SH-SY5Y (cell line): ENCODE measurements at regions not wholly inside any gene's neighbourhood (a gene's known extent, or its start where the extent isn't known, plus 50 kb on each side); places are given as distances from the start of the nearest gene placed in this dataset.

Source experiments
- GATA2 ChIP-seq: IDR thresholded peaks from 2 replicates; pipeline ENCODE4 v1.6.1; 2011; ENCODE audit warnings: mild to moderate bottlenecking, low read depth, low read length
- GATA3 ChIP-seq: IDR thresholded peaks from 2 replicates; pipeline ENCODE4 v1.6.1; 2011; ENCODE audit warnings: low read depth, mild to moderate bottlenecking, low read length, moderate library complexity

DNA sequence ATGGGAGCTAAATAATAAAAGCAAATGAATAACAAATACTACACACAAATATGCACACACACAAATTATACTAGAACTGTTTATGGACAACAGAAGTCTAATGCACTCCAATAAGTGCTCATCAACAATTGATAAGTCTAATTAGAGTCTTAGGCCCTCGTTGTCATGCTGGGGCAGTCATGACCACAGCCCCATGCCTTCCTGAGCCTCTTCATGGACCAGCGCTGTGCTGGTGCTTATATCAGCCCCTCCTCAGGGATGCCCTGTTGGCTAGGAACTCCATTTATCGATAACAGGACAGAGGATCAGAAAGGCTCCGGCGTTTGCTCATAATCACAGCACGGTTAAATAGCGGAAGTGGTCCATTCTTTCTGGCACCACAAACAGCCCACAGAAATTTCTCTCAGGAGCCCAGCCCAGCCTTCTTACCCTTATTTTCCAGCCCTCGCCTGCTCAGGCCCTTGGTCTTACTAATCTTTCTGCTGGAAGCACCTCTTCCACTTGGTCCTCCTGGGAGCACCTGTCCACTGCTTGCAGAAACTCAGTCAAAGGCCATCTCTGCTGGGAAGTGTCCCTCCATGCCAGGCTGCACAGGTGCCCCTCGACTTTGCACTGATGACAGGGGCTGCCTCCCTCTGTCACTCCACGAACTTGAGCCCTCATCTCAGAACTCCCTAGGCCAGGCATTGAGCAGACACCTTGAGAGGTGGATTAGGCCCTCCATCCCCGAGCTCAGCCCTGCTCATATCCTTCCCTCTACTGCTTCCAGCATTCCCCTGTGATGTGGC is 500.2 kb upstream of the HS6ST1 start:
- TF ChIP-seq GATA2 (no peak), GATA3 (no peak)

DNA sequence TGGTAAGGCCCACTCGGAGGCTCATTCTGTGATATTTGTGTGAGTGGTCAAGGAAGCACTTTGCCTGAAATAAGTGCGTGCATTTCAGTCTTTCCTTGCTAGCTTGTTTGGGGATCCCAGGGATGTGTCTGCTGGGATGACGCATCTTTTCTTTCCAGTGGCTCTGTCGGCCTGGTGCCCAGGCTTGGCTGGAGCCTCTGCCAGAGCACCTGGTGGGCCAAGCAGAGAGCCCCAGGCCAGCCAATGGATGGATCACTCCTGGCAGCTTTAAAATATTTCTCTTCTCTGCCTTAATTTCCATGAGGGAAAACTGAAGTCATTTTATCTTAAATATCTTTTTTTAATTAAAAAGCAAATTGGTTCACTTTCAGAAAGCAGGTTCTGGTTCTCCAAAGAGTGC is 501.8 kb upstream of the HS6ST1 start:
- TF ChIP-seq GATA2 (no peak), GATA3 (no peak)

DNA sequence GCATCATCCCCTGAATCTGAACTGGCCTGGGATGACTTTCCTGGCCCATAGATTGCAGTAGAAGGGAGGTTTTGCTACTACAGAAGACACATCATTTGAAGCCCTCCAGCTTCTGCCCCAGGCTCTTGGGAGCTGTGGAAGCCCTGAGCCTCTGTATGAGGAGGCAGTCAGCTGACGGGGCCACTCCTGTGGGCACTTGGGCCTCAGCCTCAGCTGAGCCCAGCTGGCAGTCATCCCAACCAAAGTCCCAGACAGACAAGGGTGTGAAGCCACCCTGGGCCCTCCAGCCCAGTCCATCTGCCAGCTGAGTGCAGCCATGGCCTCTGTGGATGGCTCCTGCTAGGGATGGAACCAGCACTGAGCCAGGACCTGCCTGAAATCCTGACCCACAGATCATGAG is 502.3 kb upstream of the HS6ST1 start:
- TF ChIP-seq GATA2: no peak
- TF ChIP-seq GATA3: no peak

DNA sequence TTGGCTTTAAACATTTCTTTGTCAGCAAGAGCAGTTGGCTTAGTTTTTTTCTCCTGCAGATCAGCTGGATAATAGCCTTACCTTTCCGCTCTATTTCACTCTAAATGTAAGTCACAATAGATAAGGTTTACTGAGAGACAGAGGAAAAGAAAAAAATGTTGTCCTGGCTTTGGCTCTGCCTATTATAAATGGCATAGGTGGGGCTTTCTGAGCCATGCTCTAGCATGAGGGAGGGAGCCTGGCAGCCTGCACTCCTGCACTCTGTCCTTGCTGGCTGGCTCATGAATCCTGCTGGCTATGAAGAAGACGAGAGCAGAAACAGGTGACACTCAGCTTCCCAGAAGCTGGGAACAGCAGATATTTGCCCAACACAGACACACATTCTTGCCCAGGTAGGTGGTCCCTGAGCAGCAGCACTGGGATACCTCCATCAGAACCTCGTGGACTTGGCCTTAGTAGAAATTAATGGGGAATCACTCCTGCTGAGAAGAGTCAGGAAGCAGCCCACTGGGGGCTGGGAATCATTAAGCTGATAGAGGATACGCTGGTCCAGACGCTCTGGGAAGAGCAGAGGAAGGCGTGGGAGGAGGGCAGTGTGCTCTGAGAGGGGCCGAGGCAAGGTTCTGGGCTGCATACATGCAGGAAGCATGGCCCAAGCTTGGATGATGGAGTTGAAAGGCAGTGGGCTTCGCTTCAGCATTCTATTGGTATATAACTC is 514.4 kb upstream of the HS6ST1 start:
- TF ChIP-seq GATA3: no peak

DNA sequence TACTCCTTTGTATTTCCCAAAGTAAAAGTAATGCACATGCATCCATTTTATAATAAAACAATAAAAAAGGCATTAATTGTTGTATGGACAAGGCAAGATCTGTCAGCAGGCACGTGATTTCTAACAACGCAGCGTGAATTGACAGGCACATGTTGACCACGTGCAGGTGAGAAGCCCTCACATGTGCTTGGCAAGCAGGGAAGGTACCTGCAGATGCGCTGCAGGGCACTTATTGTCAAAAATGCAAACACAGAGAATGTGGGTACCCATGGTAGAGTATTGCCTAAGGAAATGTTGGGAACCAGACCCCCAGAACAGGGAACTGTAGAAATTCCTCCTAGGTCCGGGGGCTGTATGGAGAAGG is 515.0 kb upstream of the HS6ST1 start:
- no peak for TF ChIP-seq GATA3
- TF ChIP-seq GATA2: no peak

DNA sequence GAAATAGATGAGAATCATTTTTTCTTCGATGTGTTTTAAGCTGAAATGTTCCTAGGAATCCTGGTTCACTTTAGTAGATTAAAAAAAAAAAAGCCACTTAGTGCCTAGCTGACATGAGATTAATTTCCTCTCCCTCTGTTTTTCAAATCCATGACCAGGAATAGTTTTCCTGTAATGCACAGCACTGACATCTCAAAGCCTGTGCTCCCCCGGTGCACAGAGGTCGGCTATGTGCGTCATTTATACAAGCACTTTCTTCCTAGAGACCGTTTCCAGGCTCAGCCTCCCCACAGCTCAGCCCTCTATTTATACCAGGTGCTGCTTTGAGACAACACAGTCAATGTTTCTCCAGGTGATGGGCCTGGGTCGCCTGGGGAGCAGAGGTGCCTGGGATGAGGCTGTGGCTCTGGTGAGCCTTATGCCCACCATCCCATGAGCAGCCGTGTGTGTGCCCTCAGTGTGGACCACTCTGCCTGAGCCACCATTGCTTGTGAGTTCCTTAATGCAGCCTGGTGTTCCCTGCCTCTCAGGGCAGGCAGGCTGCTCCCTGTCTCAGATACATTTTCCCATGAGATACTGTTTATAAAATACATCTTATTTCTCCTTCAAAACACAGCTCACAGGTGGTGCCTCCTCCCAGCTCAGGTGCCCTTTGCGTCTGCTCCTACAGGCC is 515.7 kb upstream of the HS6ST1 start:
- TF ChIP-seq GATA3: no peak
- no peak for TF ChIP-seq GATA2

DNA sequence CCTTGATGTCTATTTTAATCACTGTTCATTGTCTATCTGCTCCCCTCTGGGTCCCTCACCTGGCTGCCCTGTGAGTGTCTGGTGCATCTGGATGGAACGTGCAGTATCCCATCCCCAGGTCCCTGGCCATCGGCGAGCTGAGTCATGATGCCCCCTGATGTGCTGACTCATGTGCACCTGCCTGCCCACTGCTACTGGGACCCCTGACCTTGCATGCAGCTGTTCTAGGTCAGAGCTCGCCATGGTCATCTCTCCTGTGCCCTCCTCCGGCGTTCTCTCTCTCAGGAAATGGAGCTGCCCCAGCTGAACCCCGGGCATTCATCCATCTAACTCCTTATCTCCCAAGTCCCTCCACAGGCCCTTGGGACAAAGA is 516.2 kb upstream of the HS6ST1 start:
- no peak for TF ChIP-seq GATA3
- no peak for TF ChIP-seq GATA2

DNA sequence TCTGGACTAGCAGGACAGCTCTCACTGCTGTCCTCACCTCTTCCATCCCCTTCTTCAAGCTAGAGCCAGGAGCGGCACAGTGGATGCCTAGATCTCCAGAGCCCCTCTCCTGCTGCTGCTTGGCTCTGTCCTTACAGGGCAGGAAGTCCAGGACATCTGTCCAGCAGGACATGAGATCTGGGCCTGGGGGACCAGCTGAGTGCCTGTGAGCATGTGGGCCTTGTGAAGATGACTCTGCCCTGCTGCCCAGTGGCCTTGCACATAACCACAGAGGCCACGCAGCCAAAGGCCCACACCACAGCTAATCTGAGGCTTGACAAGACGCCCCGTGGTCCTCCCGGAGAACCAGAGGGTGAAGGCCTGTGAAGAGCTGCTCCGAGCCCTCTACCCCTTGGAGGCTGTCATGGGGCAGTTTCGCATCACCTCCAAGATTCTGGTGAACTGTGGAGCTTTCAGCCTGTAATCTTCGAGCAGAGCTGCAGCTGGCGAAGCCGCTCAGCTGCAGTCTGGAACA is 516.7 kb upstream of the HS6ST1 start:
- TF ChIP-seq GATA3 (no peak), GATA2 (no peak)

DNA sequence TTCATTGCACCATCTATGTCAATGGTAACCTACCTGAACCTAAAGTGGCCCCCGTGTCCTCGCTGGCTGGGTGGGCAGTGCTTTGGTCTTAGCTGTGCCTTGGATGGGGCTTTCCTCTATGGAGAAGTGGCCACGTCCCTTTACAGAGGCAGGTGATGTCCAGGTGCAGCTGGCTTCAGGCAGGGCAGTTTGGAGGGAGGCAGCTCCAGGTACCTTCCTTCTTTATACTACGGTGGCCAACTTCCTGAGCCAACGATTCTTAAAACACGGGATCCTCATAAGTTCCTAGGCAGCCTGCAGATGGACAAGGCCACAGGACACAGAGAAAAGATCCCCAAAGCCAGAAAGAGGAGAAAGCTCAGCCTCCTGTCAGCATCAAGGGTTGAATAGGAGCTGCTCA is 517.3 kb upstream of the HS6ST1 start:
- TF ChIP-seq GATA3: no peak
- no peak for TF ChIP-seq GATA2

DNA sequence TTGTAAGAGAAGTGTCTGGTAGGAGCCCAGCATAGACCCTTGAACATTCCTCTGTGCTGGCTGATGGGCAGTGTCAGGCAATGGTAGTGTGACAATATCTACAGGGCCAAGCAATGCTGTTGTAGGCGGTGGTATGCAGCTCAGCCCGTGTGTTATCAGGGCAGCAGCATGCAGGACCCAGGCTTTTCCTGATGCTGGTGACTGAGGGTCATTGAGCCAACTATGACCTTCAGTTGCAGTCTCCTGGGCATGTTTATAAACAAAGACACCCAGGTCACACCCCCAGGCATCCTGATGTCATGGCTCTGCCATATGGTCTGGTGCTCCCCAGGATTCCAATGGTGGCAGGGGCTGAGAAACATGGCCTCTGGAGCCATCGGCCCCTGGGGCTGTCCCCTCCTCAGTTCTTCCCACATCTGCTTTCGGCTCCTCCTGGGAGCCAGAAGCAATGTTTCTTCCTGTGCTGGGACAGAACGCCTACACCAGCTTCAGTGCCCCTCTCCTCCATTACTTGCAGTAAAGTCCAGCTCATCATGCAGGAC is 518.0 kb upstream of the HS6ST1 start:
- no peak for TF ChIP-seq GATA2
- no peak for TF ChIP-seq GATA3

DNA sequence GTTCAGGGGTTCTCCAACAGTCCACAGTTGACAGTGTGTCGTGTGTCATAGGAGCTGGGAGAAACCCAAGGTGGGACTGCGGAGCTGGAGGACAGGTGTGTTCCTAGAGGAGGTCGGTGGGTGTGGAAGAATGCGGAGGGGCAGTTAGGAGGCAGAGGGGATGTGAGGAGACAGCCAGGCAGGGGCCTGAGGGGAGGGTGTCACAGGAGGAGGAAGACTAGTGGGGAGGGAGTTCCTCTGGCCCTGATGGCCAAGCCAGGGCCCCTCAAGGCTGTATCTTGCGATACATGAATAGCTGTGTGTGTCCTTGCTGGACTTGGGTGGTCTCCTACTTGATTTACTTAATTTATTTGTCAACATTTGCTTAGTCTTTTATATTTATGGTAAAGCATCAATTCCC is 519.6 kb upstream of the HS6ST1 start:
- TF ChIP-seq GATA2: no peak
- TF ChIP-seq GATA3: no peak

DNA sequence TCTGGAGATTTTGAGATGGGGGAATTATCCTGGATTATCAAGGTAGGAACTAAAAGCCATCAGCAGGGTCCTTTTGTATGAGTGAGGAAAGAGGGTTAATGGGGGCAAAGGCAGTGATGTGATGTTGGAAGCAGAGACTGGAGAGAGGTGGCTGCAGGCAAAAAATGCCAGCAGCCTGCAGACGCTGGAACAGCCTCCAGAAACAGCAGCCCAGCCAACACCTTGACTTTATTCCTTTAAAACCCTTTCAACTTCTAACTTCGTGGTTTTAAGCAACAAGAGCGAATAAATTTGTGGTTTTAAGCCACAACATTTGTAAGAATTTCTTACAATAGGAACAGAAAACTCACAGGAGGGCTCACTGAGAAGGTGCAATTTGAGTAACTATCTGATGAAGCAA is 523.1 kb upstream of the HS6ST1 start:
- TF ChIP-seq GATA3 (no peak), GATA2 (no peak)

DNA sequence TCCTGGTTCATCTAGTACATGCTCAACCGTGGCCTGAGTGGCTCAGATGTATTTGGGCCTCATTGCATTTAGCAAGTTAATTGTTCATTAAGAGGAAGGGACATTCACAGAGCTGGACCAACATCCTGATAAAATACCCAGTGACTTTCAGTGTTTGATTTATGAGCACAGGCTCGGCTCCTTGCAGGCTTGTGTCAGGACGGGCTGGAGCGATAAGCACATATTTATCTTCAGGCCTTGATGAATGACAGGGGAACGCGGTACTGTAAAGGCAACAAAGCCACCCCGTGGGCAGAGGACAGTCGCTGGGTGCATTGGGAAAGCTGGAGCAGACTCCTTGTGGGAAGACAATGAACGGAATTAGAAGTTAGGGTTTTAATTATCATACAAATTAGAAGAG is 548.6 kb upstream of the HS6ST1 start:
- TF ChIP-seq GATA2 (no peak), GATA3 (no peak)

DNA sequence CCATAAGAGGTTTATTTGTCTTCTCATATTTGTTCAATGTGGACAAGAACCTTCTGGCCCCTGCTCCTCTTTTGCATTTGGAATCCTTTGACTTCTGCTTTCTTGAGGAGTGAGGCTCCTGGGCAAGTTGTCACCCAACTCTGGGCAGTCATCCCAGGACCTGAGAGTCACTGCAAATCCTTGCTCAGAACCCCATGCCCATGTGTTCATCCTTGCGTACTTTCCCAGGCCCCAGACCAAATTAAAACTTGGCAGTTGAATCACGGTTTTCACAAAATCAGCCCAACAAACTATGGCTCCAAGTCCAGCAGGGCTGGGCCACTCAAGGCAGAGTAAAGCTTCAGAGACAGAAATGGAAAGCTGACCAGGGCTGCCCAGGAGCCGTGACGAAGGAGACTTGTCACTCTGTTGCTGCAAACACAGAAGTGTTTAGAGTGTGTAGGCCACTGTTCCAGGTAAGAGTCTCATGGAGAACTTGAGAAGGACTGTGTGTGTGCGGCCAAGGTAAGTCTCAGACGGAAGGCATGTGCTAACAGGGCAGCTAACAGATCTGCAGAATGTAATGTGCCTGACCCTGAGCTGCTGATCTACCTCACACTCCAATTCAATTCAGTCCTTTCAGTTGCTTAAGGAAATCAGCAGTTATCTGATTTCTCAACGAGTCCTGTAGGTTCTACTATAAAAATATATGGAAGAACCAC is 549.4 kb upstream of the HS6ST1 start:
- TF ChIP-seq GATA3: no peak
- no peak for TF ChIP-seq GATA2
